Esophagus squamous epithelium (tissue), 5 donors: ENCODE measurements at regions not wholly inside any gene's neighbourhood (a gene's known extent, or its start where the extent isn't known, plus 50 kb on each side); places are given as distances from the start of the nearest gene placed in this dataset.

ENCODE experiments used
- DNase-seq: peaks from one replicate; lab custom pipeline; 2025; lab: John Stamatoyannopoulos, UW
- H3K27ac ChIP-seq, 4 donors: fragments of 200-600 bp; sonication (generic); one replicate each; pipeline ENCODE4 v1.5.1; 2016 to 2019; ENCODE audit warnings: mild to moderate bottlenecking in 1 of 4
- H3K27me3 ChIP-seq, 4 donors: fragments of 200-600 bp; sonication (generic); 1 replicate in 3 of 4; 2 replicates in 1 of 4; pipeline versions ENCODE4 v1.5.1 to v1.6.0; 2017 to 2021; ENCODE audit warnings: antibody characterized with exemption in 1 of 4
- H3K36me3 ChIP-seq, 3 donors: fragments of 200-600 bp; sonication (generic); one replicate each; pipeline ENCODE4 v1.5.1; 2016 to 2019
- H3K4me1 ChIP-seq, 3 donors: fragments of 200-600 bp; sonication (generic); one replicate each; pipeline ENCODE4 v1.5.1; 2017 to 2019
- H3K4me3 ChIP-seq, 4 donors: fragments of 200-600 bp; sonication (generic); 1 replicate in 3 of 4; 2 replicates in 1 of 4; pipeline ENCODE4 v1.5.1; 2016 to 2019; ENCODE audit warnings: mild to moderate bottlenecking in 2 of 4, moderate library complexity in 1 of 4
- H3K9me3 ChIP-seq, 3 donors: fragments of 200-600 bp; sonication (generic); one replicate each; pipeline ENCODE4 v1.5.1; 2016 to 2019
- POLR2A ChIP-seq, 4 donors: fragments of 450-650 bp; IDR thresholded peaks; one replicate each; pipeline ENCODE4 v1.6.1; 2017; ENCODE audit warnings: antibody characterized with exemption in 4 of 4, mild to moderate bottlenecking in 4 of 4, moderate library complexity in 3 of 4
- WGBS, 2 donors: methylation state at CpG; one replicate each; pipeline ENCODE4 v1.1.5; 2018; 5-methylcytosine and 5-hydroxymethylcytosine counted together
- intact Hi-C: fragments of 100-400 bp; cut with DNase I; formaldehyde crosslinking; loops from one replicate; pipeline ENCODE4 v1.15.0; 2022
- TF ChIP-seq, protein P1 (sequence below), 6 experiments: fragments of 450-650 bp in 4 of 6; fragments of 200-600 bp in 2 of 6; sonication (generic) in 2 of 6; IDR thresholded peaks; one replicate each; pipeline ENCODE4 v1.5.1; 2016 to 2019; ENCODE audit warnings: antibody characterized with exemption in 6 of 6, mild to moderate bottlenecking in 4 of 6, moderate library complexity in 4 of 6
- donor health status: DM: yes; HTN: yes; CAD: no.

DNA sequence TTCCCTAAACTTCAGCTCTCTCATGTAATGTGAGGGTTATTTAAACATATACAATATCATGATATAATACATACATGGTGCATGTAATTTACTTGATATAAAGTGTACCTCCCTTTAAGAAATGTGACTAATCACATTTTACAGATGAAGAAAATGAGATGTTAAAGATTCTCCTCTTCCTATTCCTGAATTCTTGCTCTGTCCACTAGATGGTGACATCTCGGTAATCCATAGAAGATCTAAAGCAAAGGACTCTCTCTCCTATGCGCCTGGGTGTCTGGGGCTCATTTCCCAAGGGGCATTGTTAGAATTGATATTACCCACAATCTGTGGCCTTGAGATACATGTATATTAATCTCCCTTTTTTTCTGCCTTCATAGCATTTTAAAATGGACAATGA, 804.9 kb downstream of the RAB28 start:
- no peaks in the 10 kb centered on the region for H3K36me3 ChIP-seq
- H3K9me3 ChIP-seq, result peaks cover 0 to 15% (median 0%) of the 10 kb centered on the region in 3 donors
- H3K4me1 ChIP-seq, result no peaks in the 10 kb centered on the region
- TF ChIP-seq POLR2A (IDR thresholded peaks at IDR 0.05), result no peak
- TF ChIP-seq, protein P1, sequence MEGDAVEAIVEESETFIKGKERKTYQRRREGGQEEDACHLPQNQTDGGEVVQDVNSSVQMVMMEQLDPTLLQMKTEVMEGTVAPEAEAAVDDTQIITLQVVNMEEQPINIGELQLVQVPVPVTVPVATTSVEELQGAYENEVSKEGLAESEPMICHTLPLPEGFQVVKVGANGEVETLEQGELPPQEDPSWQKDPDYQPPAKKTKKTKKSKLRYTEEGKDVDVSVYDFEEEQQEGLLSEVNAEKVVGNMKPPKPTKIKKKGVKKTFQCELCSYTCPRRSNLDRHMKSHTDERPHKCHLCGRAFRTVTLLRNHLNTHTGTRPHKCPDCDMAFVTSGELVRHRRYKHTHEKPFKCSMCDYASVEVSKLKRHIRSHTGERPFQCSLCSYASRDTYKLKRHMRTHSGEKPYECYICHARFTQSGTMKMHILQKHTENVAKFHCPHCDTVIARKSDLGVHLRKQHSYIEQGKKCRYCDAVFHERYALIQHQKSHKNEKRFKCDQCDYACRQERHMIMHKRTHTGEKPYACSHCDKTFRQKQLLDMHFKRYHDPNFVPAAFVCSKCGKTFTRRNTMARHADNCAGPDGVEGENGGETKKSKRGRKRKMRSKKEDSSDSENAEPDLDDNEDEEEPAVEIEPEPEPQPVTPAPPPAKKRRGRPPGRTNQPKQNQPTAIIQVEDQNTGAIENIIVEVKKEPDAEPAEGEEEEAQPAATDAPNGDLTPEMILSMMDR (IDR thresholded peaks at IDR 0.05), result no peak
- WGBS, 2 donors, result 54 to 56% methylated on average over 2 of the region's 2 CpGs
- no peak for DNase-seq
- no peak overlapping the region for H3K27ac ChIP-seq
- H3K4me3 ChIP-seq, result no peak overlapping the region
- H3K27me3 ChIP-seq, result no peaks in the 10 kb centered on the region
- intact Hi-C loops, result no loop called here

DNA sequence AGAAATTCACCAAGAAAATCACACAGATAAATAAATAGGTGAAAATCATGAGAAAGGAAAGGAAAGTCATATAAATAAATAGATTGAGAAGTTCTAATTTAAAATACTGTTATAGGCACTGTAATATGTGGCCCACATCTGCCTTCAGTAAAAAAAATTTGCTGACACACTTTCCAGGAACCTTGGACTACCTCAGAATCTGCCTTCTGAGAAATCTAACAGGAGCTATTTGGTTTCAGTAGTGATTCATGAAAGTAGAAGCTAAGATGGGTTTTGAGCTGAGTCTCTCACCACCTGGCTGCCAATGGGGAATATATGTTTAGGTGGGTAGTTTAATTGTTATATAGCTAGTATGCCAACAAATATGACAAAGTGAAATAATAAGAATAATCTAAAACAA, 810.0 kb downstream of the RAB28 start:
- no peak for DNase-seq
- intact Hi-C loops, result no loop called here
- peaks cover 0 to 18% (median 0%) of the 10 kb centered on the region in 3 donors for H3K9me3 ChIP-seq
- H3K27me3 ChIP-seq, result no peaks in the 10 kb centered on the region
- H3K4me3 ChIP-seq, result no peak overlapping the region
- TF ChIP-seq, protein P1 (IDR thresholded peaks at IDR 0.05), result no peak
- TF ChIP-seq POLR2A (IDR thresholded peaks at IDR 0.05), result no peak
- no peaks in the 10 kb centered on the region for H3K36me3 ChIP-seq
- no peaks in the 10 kb centered on the region for H3K4me1 ChIP-seq
- H3K27ac ChIP-seq, result no peak overlapping the region

DNA sequence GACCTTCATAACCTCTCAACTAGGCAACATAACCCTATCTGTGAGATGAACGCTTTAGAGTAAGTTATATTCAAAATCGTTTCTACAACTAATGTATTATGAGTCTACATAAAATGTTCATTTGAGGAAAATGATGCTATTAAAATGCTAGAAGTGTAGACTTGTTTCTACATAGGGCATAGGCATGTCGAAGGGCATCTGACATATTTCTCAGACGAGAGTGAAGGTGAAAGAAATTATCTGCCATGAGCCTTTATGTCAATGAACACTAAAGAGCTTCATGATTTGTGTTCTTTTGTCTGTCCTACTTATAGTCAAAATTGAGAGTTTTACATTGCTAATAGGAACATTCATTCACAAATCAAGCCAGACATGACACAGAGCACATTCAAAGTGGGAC, 811.8 kb downstream of the RAB28 start:
- intact Hi-C loops, result no loop called here
- no peaks in the 10 kb centered on the region for H3K36me3 ChIP-seq
- H3K27me3 ChIP-seq, result no peaks in the 10 kb centered on the region
- H3K9me3 ChIP-seq, result peaks cover 0 to 18% (median 0%) of the 10 kb centered on the region in 3 donors
- TF ChIP-seq POLR2A (IDR thresholded peaks at IDR 0.05), result no peak
- TF ChIP-seq, protein P1 (IDR thresholded peaks at IDR 0.05), result no peak
- 62 to 74% methylated on average over 4 of the region's 4 CpGs for WGBS, 2 donors
- H3K4me1 ChIP-seq, result no peaks in the 10 kb centered on the region
- H3K27ac ChIP-seq, result no peak overlapping the region
- H3K4me3 ChIP-seq, result no peak overlapping the region
- DNase-seq, result no peak

DNA sequence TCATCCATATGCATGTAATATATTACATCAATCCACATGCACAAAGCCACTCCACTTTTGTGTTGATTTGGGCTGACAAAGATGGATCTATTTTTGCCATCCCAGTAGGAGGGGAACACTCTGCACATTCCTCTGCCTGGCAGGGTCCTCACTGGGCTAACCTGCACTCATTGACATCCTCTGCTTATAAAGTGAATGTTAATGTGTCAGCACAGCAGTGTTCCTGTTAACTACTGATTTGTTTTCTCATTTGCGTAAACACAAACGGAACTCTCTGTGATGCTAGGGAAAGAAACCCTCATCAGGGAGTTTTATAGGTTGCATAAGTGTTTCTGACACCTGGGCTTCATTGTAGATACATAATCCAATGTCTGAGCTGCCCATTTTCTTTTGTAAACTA, 826.0 kb downstream of the RAB28 start:
- no peak for DNase-seq
- 80 to 85% methylated on average over 2 of the region's 2 CpGs for WGBS, 2 donors
- TF ChIP-seq, protein P1 (IDR thresholded peaks at IDR 0.05), result no peak
- no peak for TF ChIP-seq POLR2A (IDR thresholded peaks at IDR 0.05)

DNA sequence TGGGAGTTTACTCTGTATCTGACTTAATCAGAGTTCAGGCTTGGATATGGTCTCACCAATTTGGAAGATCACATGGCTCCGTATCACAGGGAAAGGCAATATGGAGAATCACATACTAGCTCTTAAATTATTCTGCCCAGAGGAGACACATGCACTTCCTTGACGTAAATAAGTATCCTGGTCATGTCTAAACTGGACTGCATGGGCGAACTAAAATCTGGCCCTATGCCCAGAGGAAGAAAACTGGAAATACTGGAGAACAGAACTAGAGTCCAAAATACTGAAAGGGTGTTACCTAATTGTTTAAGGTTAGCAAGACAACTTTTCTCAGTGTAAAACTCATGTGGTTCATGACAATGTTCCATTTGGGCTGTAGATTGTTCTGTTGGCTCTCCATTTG, 832.3 kb downstream of the RAB28 start:
- no peak for DNase-seq
- Histone ChIP-seq H3K9me3 (no peaks in the 10 kb centered on the region), H3K27me3 (no peaks in the 10 kb centered on the region), H3K36me3 (no peaks in the 10 kb centered on the region), H3K4me1 (peaks cover 0 to 26% (median 0%) of the 10 kb centered on the region in 3 donors), H3K27ac (no peak overlapping the region), H3K4me3 (no peak overlapping the region)
- TF ChIP-seq, protein P1 (IDR thresholded peaks at IDR 0.05), result no peak
- TF ChIP-seq POLR2A (IDR thresholded peaks at IDR 0.05), result no peak
- whole genome bisulfite sequencing, 2 donors, result 37 to 52% methylated on average over 3 of the region's 3 CpGs
- intact Hi-C loops, result no loop called here

More for the DNA sequence above, 826.0 kb downstream of the RAB28 start:
- H3K4me1 ChIP-seq, result no peaks in the 10 kb centered on the region
- intact Hi-C loops, result no loop called here
- no peak overlapping the region for H3K4me3 ChIP-seq
- no peaks in the 10 kb centered on the region for H3K36me3 ChIP-seq
- no peaks in the 10 kb centered on the region for H3K27me3 ChIP-seq
- H3K9me3 ChIP-seq, result no peaks in the 10 kb centered on the region
- no peak overlapping the region for H3K27ac ChIP-seq
